Astrocyte (in vitro differentiated cells and primary cell): ENCODE measurements at regions not wholly inside any gene's neighbourhood (a gene's known extent, or its start where the extent isn't known, plus 50 kb on each side); places are given as distances from the start of the nearest gene placed in this dataset.

Experiments used
- EZH2 ChIP-seq: IDR thresholded peaks from 2 replicates; pipeline ENCODE4 v1.6.1; 2012; ENCODE audit warnings: mild to moderate bottlenecking, low read length, inconsistent platforms; ENCODE audit not compliant: insufficient read depth
- TF ChIP-seq, protein P1 (sequence below): IDR thresholded peaks from 2 replicates; pipeline ENCODE4 v1.5.1; 2011; ENCODE audit warnings: low read depth, mild to moderate bottlenecking, inconsistent platforms, low read length, moderate library complexity; ENCODE audit not compliant: insufficient read depth

DNA sequence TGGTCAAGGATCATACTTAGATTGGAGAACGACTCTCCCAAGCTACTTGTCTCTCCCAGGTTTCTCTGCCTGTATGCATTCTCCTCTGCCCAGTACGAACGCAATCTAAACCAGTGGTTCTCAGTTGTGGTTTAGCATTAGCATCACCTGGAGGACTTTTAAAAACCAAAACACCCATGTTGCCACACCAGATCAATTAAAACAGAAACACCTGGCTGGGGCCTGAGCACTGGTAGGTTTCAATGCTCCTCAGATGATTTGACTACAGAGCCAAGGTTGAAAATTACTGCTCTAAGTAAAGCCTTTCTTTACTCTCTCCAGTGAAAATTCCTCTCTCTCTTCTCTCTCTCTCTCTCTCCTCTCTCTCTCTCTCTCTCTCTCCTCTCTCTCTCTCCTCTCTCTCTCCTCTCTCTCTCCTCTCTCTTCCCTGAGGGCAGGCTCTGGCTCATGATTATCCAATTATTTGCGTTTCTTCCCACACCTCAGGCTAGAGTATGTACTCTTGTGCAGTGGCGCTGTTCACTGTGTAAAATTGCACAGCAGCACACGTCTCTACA is 153.7 kb upstream of the FGF13 start:
- TF ChIP-seq, protein P1, sequence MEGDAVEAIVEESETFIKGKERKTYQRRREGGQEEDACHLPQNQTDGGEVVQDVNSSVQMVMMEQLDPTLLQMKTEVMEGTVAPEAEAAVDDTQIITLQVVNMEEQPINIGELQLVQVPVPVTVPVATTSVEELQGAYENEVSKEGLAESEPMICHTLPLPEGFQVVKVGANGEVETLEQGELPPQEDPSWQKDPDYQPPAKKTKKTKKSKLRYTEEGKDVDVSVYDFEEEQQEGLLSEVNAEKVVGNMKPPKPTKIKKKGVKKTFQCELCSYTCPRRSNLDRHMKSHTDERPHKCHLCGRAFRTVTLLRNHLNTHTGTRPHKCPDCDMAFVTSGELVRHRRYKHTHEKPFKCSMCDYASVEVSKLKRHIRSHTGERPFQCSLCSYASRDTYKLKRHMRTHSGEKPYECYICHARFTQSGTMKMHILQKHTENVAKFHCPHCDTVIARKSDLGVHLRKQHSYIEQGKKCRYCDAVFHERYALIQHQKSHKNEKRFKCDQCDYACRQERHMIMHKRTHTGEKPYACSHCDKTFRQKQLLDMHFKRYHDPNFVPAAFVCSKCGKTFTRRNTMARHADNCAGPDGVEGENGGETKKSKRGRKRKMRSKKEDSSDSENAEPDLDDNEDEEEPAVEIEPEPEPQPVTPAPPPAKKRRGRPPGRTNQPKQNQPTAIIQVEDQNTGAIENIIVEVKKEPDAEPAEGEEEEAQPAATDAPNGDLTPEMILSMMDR = no peak
- no peak for TF ChIP-seq EZH2
